ENCODE measurements at regions not wholly inside any gene's neighbourhood (a gene's known extent, or its start where the extent isn't known, plus 50 kb on each side); places are given as distances from the start of the nearest gene placed in this dataset.

GRCh38 chr5:9720361-9720760, 90.2 kb upstream of the TAS2R1 start:
- DNase-seq = no peak

GRCh38 chr5:9716838-9717281, 86.7 kb upstream of the TAS2R1 start:
- no peak for DNase-seq

GRCh38 chr5:9715891-9716335, 85.8 kb upstream of the TAS2R1 start:
- peak; percentile 59 for DNase-seq

- DNase-seq = no peak
These were observed 83.9 kb upstream of the TAS2R1 start for GRCh38 chr5:9713959-9714586.

GRCh38 chr5:9713356-9713755, 83.2 kb upstream of the TAS2R1 start:
- peak; percentile 69 for DNase-seq

- no peak for DNase-seq
These were observed 82.8 kb upstream of the TAS2R1 start for GRCh38 chr5:9712911-9713310.

GRCh38 chr5:9712506-9712905, 82.4 kb upstream of the TAS2R1 start:
- DNase-seq = no peak

- DNase-seq = no peak
These were observed 79.9 kb upstream of the TAS2R1 start for GRCh38 chr5:9710069-9710468.

GRCh38 chr5:9707732-9708462, 77.7 kb upstream of the TAS2R1 start:
- DNase-seq = no peak

GRCh38 chr5:9699681-9700080, 69.5 kb upstream of the TAS2R1 start:
- no peak for DNase-seq

- DNase-seq = no peak
These were observed 68.7 kb upstream of the TAS2R1 start for GRCh38 chr5:9698841-9699240.

- DNase-seq = no peak
These were observed 68.1 kb upstream of the TAS2R1 start for GRCh38 chr5:9698125-9698826.

- DNase-seq = no peak
These were observed 62.4 kb upstream of the TAS2R1 start for GRCh38 chr5:9692576-9692975.

- DNase-seq = no peak
These were observed 61.1 kb upstream of the TAS2R1 start for GRCh38 chr5:9691261-9691660.

- no peak for DNase-seq
These were observed 60.6 kb upstream of the TAS2R1 start for GRCh38 chr5:9690751-9691150.

- no peak for DNase-seq
These were observed 56.1 kb upstream of the TAS2R1 start for GRCh38 chr5:9686216-9686615.

GRCh38 chr5:9681706-9682105, 51.6 kb upstream of the TAS2R1 start:
- DNase-seq = no peak

All from right forelimb (tissue), 1 donor.